NCI-H345 (cell line): ENCODE measurements at regions not wholly inside any gene's neighbourhood (a gene's known extent, or its start where the extent isn't known, plus 50 kb on each side); places are given as distances from the start of the nearest gene placed in this dataset.
"Not testable (repeated sequence)": the region's sequence is repeated elsewhere in the genome, so short reads cannot be mapped to it uniquely, and the experiment has no call there.

Source experiments
- DNase-seq: peaks from one replicate; lab custom pipeline; 2025; lab: John Stamatoyannopoulos, UW

- no peak for DNase-seq
Measured at GRCh38 chr2:82098617-82099016, 1794.1 kb upstream of the LRRTM1 start.

GRCh38 chr2:82089518-82089917 lies 1785.0 kb upstream of the LRRTM1 start:
- DNase-seq, result no peak

- DNase-seq, result no peak
Measured at GRCh38 chr2:82084679-82085392, 1780.3 kb upstream of the LRRTM1 start.

- DNase-seq, result no peak
Measured at GRCh38 chr2:82075875-82076274, 1771.3 kb upstream of the LRRTM1 start.

GRCh38 chr2:82062463-82062862 lies 1757.9 kb upstream of the LRRTM1 start:
- no peak for DNase-seq

GRCh38 chr2:82055846-82056245 lies 1751.3 kb upstream of the LRRTM1 start:
- no peak for DNase-seq

GRCh38 chr2:82043867-82044266 lies 1739.3 kb upstream of the LRRTM1 start:
- no peak for DNase-seq

- DNase-seq, result peak; percentile 83
Measured at GRCh38 chr2:82027921-82028615, 1723.5 kb upstream of the LRRTM1 start.

GRCh38 chr2:82023710-82024109 lies 1719.2 kb upstream of the LRRTM1 start:
- no peak for DNase-seq

GRCh38 chr2:82013641-82014040 lies 1709.1 kb upstream of the LRRTM1 start:
- peak; percentile 10 for DNase-seq

GRCh38 chr2:82007071-82007664 lies 1702.6 kb upstream of the LRRTM1 start:
- DNase-seq, result no peak

- not testable (repeated sequence) for DNase-seq
Measured at GRCh38 chr2:82005889-82006288, 1701.3 kb upstream of the LRRTM1 start.

- no peak for DNase-seq
Measured at GRCh38 chr2:82001614-82002013, 1697.1 kb upstream of the LRRTM1 start.

- DNase-seq, result no peak
Measured at GRCh38 chr2:82000606-82001005, 1696.1 kb upstream of the LRRTM1 start.

GRCh38 chr2:81996332-81996731 lies 1691.8 kb upstream of the LRRTM1 start:
- DNase-seq, result no peak

GRCh38 chr2:81991282-81991681 lies 1686.7 kb upstream of the LRRTM1 start:
- no peak for DNase-seq

GRCh38 chr2:81987370-81987769 lies 1682.8 kb upstream of the LRRTM1 start:
- DNase-seq, result no peak

GRCh38 chr2:81984969-81985637 lies 1680.6 kb upstream of the LRRTM1 start:
- DNase-seq, result no peak

GRCh38 chr2:81981585-81981984 lies 1677.0 kb upstream of the LRRTM1 start:
- DNase-seq, result no peak

- DNase-seq, result no peak
Measured at GRCh38 chr2:81979086-81979485, 1674.5 kb upstream of the LRRTM1 start.

GRCh38 chr2:81976998-81977397 lies 1672.4 kb upstream of the LRRTM1 start:
- no peak for DNase-seq

- DNase-seq, result no peak
Measured at GRCh38 chr2:81974216-81974615, 1669.7 kb upstream of the LRRTM1 start.

GRCh38 chr2:81942876-81943275 lies 1638.3 kb upstream of the LRRTM1 start:
- no peak for DNase-seq
